ENCODE measurements at regions not wholly inside any gene's neighbourhood (a gene's known extent, or its start where the extent isn't known, plus 50 kb on each side); places are given as distances from the start of the nearest gene placed in this dataset.
"Not testable (repeated sequence)": the region's sequence is repeated elsewhere in the genome, so short reads cannot be mapped to it uniquely, and the experiment has no call there.

DNA sequence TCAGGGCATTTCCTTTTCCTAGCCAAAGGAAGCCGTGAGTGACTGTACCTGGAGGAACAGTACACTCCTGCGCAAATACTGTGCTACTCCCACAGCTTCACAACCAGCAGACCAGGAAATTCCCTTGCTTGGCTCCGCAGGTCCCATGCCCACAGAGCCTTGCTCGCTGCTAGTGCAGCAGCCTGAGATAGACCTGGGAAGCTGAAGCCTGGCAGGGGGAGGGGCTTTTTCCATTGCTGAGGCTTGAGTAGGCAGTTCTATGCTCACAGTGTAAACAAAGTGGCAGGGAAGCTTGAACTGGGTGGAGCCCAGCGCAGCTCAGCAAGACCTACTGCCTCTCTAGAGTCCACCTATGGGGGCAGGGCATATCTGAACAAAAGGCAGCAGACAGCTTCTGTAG lies 291.2 kb downstream of the HGF start:
- peak; percentile 18 for DNase-seq (ENCODE audit: low read depth)

DNA sequence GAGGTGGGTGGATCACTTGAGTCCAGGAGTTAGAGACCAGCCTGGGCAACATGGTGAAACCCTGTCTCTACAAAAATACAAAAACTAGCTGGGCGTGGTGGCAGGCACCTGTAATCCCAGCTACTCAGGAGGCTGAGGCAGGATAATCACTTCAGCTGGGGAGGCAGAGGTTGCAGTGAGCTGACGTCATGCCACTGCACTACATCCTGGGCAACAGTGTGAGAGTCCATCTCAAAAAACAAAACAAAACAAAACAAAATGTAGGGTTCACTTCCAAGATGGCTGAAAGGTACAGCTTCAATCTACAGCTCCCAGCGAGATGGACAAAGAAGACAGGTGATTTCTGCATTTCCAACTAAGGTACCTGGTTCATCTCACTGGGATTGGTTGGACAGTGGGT lies 291.6 kb downstream of the HGF start:
- DNase-seq (ENCODE audit: low read depth) = not testable (repeated sequence)

DNA sequence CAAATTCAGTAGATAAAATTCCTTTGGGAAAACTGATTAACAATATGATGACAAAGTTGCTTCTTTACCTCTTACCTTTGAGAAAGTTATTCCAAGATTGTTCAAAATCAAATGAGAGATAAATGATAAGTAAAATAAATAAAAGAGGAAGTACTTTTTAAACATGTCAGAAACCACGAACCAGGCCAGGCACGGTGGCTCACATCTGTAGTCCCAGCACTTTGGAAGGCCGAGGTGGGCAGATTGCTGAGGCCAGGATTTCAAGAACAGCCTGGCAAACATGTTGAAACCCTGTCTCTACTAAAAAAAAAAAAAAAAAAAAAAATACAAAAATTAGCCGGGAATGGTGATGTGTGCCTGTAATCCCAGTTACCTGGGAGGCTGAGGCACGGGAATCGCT lies 296.6 kb downstream of the HGF start:
- DNase-seq (ENCODE audit: low read depth) = no peak

DNA sequence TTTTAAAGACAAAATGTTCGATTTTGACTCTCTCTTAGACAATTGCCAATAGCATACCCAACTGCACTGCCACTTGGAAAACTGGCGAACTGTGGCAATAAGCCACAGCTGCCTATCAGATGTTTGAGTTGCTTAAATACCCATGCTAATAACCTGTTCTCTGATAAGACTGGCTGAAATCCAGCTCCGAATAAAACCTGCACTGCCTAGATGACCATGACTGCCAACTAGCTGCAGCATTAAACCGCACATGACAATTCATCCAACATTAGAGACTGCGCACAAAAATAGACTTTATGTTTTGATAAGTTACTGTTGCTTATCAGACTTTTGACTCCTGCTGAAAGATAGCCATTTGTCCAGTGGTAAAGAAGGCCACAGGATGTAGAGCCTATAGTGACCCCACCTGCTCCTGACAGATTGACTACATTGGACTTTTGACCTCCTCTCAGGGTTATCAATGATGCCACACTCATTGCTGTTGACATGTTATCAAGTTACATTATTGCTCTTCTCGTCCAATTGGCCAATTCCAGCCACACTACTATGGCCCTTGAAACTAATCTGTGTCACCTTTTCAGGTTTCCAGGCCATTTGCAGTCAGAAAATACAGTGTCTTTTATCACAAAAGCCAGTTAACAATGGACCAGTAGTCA lies 299.0 kb downstream of the HGF start:
- DNase-seq (ENCODE audit: low read depth) = no peak

DNA sequence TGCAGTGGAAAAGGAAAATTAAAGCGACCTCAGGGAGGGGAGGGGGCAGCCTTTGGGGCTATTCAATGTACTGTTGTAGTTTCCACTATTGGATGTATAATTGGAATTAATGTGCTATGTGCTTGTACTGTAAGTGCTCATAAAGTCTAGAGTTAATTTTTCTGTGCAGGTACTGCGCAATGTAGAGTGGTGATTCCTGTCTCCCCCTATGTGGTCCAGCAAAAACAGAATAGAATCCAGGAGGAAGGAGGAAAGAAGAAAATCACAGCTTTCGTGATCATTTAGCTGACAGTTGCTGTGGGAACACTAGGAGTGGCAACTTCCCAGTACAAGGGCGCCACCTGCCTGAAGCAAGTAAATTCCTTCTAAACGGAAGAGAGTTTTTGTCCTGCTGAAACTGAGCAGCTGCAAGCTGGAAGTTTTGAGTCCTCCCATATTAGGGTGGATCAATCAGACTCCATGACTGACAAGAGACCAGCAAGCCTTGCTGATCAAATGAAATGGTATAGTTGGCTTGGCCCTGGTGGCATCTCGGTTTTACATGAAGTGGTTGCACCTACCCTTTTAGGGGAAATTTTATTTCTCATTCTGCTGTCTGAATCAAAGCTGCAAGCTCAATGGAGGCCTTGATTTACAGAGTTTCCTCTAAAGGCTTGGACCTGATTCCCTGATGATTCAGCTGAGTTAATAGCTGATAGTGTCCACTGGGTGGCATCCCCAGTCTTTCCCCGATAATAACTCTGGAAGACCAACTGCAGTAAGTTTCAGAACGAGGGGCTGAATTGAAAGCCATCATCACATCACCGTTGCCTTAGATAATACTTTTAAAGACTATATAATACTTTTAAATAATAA lies 299.8 kb downstream of the HGF start:
- DNase-seq (ENCODE audit: low read depth) = peak; percentile 83

DNA sequence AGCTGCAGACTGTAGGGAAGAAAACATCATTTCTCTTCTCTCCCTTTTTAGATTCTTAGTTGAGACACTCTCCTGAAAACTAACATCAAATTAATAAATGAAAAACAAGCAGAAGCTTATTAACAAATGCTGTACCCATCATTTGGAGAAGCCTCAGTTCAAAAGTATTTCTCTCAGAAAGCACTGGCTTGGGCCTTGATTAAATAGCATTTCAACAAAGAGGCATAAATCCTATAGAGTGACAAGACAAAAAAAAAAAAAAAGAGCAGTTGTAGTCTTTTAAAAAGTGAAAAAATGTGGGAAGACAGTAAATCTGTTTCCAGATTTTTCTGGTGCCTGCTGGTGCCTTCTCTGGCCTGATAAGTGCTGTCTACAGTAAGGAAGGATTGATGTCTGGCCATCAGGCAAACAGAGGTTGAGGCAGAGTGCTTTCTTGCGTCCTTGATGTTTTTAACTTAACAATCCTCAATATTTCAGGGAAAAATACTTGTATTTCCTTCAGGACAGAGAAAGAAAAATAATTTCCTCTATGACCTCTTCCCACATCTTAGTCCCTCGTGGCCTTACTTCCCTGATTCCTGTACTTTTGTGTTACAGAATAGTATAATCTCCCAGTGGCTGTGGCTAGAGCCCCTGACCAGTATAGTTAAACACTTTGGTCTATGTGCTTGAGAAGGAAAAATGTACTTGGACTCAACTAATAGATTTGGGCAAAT lies 300.5 kb downstream of the HGF start:
- DNase-seq (ENCODE audit: low read depth) = no peak

DNA sequence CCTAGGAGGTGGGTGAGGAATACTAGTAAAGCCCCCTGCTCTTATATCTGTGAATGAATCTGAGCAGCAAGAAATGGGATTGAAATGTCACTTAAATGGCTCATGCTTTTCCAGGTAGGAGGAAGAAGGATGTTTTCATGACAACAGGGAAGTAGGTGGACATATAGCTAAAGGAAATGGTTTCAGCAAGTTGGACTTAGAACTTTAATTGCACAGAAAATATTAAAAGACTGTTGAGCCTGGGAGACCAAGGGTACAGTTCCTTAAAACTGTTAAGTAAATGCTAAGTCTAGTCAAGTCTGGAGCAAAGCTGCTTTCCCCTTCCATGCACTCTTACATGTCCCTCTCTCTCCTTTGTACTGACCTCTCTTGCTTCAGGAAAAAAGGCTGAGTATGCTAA lies 301.3 kb downstream of the HGF start:
- no peak for DNase-seq (ENCODE audit: low read depth)

DNA sequence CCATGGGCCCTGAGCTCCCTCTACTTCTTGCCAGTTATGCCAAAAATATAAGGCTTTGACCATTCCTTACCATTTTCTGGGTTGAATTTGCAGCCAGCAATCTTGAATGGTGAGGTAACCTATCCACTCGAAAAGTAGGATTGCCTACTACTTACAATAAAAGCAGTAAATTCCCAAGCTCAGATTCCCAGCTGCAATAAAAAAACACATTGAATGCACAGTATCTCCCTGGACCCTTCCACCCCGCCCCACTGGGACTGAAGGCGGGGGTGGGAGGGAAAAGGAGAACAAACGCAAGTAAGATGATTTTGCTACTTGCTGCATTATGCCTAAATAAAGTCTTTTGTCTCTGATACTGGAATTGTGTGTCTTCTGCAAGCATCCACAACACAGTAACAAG lies 301.9 kb downstream of the HGF start:
- no peak for DNase-seq (ENCODE audit: low read depth)

DNA sequence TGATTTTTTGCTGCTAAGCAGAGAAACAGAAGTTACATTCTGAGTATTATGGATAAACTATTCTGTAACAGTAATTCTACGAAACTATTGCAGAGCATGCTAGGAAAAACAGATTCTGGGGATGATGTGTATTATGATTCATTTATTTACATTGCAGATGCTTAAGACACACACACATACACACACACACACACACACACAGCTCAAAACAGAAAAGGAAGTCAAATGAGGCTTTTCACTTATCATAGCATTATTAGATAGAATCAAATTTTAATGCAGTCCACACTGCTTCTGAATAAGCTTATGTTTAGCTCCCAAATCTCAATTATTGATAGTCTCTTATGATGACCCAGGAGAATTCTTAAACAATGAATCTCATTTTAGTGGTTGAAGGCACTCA lies 307.2 kb downstream of the HGF start:
- peak; percentile 86 for DNase-seq (ENCODE audit: low read depth)

DNA sequence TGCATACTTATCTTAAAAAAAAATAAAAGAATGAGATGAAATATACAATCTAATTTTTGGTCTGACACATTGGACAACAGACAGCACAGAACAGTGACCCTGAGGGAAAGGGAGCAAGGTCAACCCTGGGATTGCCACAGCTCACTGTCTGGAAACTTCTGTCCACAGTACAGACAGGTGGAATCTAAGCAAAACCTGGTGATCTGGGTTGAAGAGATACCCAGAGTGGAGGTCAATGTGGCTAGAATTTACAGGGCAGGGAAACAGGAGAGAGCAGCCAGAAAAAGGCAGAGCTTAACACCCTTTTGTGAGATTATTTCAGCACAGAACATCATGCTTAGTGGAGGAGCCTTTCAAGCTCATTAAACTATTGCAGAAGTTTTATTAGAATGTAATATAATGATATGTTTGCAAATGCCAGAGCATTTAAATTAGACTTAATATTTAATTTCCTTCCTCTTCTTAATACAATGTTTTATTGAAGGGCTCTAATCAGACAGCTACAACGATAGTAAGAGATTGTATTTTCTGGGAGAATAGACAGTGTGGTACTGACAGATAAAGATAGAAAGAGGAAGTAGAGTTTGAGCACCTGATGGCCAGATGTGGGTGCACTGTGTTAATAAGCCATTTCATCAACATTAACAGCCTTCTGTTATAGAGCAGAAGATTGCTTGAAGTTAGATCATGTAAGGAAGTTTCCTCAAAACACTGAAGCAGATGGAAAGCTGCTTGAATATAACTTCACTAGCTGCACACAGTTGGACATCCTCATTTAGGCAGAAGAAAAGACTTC lies 309.4 kb downstream of the HGF start:
- no peak for DNase-seq (ENCODE audit: low read depth)

DNA sequence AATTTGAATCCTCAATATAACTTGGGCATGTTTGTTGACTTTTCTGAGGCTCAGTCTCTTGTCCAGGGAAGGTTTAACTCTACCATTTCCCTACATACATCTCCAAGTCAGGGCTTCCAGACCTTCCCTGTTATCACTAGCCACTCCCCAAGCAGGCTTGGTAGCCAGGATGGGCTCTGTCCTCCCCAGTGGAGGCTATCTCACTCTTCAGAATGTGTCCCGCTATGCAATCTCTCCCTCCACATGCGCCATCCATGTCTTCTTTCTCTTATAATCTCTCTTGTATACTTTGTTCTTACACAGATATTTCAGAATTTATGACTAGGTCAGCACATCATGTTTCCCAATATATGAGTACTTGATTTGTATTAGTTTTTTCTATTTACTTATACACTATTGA lies 310.4 kb downstream of the HGF start:
- no peak for DNase-seq (ENCODE audit: low read depth)

DNA sequence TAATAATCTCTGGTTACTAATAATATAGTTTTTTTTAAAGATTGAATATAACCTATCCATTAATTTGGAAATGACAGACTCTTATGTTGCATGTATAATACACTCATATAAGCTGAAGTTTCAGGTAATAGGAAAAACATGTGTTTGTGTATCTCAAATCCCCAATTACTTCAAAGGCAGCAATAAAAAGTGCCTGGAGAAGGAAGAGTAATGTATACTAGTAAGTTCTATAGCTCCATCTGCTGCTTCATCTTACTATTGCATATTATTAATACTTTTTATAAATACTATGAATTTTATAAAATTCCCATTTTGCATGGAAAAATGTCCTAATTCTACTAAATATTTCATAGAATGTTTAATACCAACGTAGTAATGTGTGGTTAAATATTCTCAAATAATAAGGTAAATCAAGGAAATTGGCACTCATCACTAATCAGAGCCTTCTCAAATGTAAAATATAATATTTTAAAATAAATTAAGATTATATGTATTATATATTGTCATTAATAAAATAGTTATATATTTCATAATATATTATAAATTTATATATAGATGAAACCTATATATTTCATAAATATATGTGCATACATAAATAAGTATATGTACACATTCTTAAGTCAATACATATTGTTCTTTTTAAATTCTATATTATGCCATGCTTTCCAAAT lies 311.9 kb downstream of the HGF start:
- peak; percentile 50 for DNase-seq (ENCODE audit: low read depth)

DNA sequence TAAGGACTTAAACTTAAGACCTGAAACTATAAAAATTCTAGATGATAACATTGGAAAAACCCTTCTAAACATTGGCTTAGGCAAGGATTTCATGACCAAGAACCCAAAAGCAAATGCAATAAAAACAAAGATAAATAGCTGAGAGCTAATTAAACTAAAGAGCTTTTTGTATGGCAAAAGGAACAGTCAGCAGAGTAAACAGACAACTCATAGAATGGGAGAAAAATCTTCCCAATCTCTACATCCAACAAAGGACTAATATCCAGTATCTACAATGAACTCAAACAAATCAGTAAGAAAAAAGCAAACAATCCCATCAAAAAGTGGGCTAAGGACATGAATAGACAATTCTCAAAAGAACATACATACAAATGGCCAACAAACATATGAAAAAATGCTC lies 316.1 kb downstream of the HGF start:
- DNase-seq (ENCODE audit: low read depth) = not testable (repeated sequence)

DNA sequence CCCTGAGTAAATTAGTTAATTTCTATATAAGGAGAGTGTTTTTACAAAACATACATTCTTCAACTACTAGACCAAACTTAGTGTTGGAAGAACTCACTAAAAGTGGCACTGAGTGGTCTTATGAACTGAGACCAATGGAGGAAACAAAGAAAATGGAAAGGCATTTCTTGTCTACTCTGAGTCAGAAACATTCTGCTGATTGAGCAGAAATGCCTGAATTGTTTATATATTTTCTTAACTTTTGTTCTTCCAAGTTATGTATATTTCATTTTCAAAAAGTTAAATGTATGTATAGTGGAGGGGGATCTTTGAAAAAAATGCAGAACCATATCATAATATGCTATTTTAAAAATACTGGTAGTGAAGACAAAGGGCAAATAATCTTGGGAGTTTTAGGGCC lies 320.7 kb downstream of the HGF start:
- peak; percentile 9 for DNase-seq (ENCODE audit: low read depth)

DNA sequence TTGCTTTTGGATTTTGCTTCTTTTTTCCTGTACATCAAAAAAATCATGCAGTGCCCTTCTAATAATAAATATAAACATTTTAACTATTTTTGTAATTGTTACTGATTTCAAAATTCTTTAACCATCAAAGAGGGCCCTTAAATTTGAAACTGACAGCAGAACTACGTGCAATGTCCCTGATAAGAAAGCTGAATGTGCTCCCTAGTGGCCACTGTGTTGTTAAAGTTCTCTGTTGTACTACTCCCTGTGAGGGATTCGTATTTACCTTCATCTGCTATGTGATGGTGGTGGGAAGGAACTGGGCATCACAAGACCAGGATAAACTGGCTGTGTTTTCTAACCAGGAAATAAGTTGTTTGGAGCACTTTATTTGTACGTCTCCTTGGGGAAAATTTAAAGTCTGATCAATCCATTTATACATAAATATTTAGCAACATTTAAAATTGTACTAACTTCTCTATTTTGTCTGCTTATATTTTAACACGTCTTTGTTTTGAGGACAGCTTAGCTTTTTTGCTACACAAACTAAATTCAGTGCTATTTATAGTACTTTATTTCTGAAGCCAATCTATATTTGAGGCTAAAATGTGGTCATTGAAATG lies 322.4 kb downstream of the HGF start:
- peak; percentile 80 for DNase-seq (ENCODE audit: low read depth)

DNA sequence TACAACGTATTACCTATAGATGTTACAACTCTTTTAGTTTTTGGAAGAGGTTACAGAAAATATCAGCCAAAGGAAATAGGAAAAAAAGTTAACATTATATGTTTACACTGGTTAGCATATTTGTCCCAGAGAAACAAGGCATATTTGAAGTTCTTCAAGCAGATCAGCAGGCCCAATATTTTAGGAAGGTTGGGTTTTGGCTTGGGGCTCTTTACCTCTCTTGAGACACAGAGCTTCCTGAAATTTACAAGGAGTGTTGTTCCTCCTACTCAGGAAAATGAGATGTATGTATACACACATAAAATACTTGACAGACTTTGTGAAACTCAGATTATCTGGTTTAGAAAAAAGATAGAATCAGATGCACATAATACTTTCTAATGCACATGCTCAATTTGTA lies 323.6 kb downstream of the HGF start:
- DNase-seq (ENCODE audit: low read depth) = no peak

DNA sequence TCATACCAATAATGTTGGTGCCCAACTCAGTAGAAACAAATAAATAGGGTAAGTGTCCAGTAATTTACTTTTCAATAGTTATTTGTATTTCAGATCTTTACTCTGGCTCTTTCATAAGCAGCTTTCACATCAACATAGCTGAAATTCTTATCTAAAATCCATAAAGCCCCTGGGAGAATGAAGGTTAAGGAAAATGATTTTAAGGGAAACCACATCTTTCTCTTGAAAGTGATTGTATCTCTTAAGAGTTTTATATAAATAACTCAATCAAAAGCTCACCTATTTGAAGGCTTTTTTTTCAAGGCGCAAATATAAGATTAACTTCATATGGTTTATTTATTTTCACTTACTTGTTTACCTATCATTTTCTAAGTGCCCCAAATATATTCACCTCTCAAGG lies 324.4 kb downstream of the HGF start:
- no peak for DNase-seq (ENCODE audit: low read depth)

DNA sequence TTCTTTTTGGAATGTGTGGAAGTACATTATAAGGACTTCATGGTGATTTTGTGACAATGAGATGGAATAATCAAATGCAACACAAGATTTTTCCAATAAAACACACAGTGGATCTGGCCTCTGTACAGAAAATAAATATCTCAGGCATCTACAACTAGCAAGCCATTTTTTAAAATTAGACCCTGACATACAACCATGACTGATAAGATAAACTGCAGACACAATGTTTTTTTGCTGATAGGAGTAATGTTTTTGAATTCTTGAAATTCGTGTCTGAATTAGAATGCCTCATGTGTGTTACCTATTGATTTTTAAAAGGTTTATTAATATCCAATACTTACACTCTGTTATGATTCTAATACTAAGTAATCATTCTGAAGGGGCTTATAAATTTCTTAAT lies 328.1 kb downstream of the HGF start:
- no peak for DNase-seq (ENCODE audit: low read depth)

DNA sequence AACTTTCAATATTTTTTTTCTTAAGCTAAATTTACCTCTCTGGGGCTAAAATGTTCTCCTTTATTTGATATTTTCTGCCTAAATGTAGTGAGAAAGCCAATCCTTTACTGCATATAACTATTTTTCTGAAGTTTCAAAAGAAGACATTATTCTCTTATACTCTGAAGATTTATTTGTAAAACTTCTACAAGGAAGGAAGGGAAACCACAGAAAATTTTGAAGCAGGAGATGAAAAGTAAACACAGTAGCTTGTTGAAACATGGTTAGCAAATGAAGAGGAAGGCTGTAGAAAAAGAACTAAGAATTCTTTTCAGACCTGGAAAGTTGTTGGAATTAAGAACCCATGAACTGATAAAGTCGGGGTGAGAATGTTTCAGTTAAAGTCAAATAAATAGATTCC lies 330.3 kb downstream of the HGF start:
- DNase-seq (ENCODE audit: low read depth) = peak; percentile 30

DNA sequence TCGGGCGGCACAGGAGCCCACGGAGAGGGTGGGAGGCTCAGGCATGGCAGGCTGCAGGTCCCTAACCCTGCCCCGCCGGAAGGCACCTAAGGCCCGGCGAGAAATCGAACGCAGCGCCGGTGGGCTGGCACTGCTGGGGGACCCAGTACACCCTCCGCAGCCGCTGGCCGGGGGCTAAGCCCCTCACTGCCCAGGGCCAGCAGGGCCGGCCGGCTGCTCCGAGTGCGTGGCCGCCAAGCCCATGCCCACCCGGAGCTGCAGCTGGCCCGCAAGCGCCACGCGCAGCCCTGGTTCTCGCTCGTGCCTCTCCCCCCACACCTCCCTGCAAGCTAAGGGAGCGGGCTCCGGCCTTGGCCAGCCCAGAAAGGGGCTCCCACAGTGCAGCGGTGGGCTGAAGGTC lies 332.7 kb downstream of the HGF start:
- DNase-seq (ENCODE audit: low read depth) = not testable (repeated sequence)

DNA sequence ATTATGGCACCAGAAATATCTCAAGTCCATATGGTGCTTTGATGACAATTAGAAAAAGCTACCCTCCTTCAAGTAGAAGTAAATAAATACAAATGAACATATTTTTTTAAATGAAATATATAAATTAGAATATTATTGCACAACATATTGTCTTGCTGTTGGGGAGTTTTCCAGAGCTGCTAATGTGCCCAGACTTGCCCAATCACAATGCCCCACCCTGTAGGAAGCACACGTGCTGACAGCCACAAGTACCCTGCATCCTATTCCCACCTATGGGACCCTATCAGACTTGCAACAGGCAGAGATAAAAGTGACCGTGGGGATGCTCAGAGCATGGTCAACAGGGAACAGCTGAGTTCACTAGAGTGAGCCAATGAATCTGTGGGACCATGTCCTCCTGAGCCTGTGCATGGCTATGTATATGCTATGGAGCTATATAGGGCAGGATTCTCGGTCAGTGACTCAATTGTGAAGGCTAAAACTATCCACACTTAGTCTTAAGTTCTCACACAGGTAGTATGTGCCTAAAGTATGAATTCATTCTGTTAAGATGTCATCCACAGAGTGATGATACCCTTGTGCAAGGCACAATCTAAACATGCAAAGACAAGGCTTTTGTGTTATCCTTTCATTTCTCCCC lies 336.0 kb downstream of the HGF start:
- DNase-seq (ENCODE audit: low read depth) = no peak

Data from iris pigment epithelial cell (primary cell).